B cell (primary cell): ENCODE measurements at regions not wholly inside any gene's neighbourhood (a gene's known extent, or its start where the extent isn't known, plus 50 kb on each side); places are given as distances from the start of the nearest gene placed in this dataset.

Experiments used
- EZH2 ChIP-seq: IDR thresholded peaks from 2 replicates; pipeline ENCODE4 v1.6.1; 2012; ENCODE audit warnings: borderline replicate concordance, low read depth, mild to moderate bottlenecking, moderate library complexity, low read length; ENCODE audit not compliant: insufficient read depth, poor library complexity, severe bottlenecking
- TF ChIP-seq, protein P1 (sequence below): fragments of 200-600 bp; IDR thresholded peaks from one replicate; pipeline ENCODE4 v1.8.0; 2022; ENCODE audit warnings: antibody characterized with exemption, mild to moderate bottlenecking

- TF ChIP-seq, protein P1, sequence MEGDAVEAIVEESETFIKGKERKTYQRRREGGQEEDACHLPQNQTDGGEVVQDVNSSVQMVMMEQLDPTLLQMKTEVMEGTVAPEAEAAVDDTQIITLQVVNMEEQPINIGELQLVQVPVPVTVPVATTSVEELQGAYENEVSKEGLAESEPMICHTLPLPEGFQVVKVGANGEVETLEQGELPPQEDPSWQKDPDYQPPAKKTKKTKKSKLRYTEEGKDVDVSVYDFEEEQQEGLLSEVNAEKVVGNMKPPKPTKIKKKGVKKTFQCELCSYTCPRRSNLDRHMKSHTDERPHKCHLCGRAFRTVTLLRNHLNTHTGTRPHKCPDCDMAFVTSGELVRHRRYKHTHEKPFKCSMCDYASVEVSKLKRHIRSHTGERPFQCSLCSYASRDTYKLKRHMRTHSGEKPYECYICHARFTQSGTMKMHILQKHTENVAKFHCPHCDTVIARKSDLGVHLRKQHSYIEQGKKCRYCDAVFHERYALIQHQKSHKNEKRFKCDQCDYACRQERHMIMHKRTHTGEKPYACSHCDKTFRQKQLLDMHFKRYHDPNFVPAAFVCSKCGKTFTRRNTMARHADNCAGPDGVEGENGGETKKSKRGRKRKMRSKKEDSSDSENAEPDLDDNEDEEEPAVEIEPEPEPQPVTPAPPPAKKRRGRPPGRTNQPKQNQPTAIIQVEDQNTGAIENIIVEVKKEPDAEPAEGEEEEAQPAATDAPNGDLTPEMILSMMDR: no peak
- no peak for TF ChIP-seq EZH2
Observed at GRCh38 chr18:56455141-56455540, 183.3 kb downstream of the TXNL1 start.
